NCI-H2107 treated with DMSO at 0.1 percent for 48 hours (cell line): ENCODE measurements at regions not wholly inside any gene's neighbourhood (a gene's known extent, or its start where the extent isn't known, plus 50 kb on each side); places are given as distances from the start of the nearest gene placed in this dataset.
"Not testable (repeated sequence)": the region's sequence is repeated elsewhere in the genome, so short reads cannot be mapped to it uniquely, and the experiment has no call there.

ENCODE experiments used
- DNase-seq: peaks from one replicate; lab custom pipeline; 2025; ENCODE audit not compliant: unreplicated experiment; lab: John Stamatoyannopoulos, UW

DNA sequence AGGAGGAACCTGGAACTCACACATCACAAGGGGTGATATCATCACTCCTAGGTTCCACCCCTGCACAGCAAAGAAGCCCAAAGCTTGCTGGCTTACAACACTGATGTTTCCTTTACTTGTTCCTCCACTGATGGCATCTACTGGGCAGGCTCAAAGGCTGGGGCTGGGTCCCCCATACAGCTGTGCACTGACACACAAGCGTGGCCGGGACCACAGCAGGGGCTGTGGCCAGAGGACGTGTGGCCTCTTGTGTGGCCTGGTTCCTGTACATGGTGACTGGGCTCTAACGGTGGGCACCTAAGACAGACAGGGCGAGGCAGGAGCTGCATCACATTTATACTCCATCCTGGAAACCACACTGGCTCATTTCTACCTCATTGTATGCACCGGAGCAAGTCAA, 264.4 kb upstream of the FOXF1 start:
- DNase-seq: no peak

DNA sequence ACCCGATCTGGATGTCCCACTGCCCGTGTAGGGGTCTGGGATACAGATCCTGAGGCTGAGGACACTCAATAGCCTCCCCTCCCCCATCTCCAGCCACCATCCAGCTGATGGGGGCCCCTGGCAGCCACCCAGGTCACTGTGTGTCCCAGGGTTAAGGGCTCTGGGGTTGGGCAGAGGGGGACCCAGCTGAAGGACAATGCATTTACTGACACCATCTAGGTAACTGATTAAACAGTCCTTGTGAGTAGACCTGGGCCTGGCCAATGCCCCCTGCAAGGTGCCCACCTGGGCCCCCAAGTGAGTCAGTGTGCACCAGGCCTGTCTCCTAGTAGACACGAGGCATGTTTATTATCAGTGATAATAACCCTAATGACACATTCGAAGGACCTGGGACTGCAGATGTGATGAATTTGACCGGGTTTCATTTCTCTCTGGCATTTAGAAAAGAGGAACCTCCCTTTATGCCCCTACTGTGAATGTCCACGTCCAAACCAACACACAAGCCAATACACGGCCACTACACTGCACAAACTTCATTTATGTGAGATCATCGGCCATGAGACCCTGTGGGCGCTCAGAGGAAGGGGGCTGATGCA, 261.9 kb upstream of the FOXF1 start:
- no peak for DNase-seq

DNA sequence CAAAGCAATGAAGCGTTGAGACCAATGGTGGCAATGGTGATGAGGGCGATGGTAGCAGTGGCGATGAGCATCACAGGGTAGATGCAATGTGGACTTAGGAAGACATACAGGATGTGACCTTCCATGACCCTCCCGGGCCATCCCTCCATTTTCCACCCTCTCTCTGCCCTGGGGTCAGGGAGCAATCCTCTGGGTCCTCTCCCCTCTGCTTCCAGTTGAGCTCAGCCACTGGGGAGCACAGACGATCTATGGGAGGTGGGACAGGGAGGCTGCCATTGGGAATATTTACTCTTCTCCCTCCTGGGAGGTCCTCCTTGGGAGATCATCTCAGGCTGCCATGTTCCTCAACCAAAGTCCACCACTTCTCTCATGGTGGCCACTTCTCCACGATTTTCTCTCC, 260.7 kb upstream of the FOXF1 start:
- DNase-seq: no peak

DNA sequence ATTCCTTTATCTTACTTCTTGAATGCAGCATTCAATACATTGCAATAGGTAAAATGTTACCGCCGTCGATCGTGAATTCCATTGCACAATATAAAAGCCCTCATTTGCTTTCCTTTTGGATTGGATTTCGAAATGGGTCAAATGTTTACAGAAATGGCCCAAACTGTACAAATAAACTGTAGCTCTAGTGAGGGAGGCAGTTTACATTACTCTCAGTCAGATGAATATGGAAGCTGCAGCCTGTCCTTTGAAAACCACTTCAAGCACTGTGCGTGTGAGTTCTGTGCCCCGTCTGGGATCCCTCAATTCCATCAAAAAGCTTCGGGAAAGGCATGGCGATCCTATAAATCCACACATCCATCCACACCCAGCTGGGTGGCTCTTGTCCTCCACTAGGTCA, 258.6 kb upstream of the FOXF1 start:
- no peak for DNase-seq

DNA sequence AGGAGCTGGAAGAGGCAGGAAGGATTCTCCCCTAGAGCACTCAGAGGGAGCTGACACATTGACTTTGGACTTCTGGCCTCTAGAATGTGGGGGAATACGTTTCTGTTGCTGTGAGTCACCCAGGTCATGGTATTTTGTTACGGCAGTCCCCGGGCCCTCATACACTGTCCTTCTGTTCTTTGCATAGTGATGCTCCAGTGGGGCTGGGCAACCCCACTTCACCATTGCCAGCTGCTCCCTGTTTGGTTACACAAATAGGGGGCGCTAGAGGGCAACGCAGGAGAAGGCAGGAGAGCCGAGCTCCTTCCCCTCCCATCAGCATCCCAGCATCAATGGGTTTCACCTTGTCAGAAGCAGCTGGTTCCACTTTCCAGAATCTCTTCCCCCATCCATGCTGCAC, 257.7 kb upstream of the FOXF1 start:
- no peak for DNase-seq

DNA sequence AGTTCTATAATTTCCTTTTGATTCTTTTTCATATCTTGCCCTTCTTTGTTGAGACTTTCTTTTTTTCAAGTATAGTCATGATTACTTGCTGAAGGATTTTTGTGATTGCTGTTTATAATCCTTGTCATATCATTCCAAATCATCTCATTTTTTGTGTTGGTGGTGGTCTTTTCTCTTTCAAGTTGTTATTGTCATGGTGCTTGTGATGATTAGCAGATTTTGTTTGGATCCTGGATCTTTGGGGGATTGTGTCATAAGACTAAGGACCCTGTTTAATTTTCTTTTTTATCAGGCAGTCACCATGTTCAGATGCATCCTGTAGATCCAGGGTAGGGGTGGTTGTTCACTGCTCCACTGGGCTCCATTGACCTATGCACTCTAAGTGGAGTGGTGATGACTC, 254.4 kb upstream of the FOXF1 start:
- DNase-seq: no peak

DNA sequence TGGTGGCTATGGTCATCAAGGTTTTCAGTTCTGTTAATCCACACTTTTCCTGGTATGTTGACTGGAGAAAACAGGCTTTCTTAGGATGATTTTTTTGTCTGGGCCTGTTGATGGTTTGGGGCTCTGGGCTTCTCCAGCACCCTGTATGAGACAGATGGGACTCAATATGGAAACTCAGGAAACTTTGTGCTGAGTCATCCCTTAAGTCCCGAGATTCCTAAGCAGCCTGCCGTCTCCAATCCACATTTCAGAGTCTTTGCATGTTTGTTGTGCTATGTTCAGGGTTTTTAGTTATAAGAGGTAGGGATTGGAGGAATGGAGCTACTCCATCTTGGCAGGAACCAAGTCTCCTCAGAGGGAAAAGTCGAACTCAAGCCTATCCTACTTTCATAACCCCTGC, 253.3 kb upstream of the FOXF1 start:
- no peak for DNase-seq

DNA sequence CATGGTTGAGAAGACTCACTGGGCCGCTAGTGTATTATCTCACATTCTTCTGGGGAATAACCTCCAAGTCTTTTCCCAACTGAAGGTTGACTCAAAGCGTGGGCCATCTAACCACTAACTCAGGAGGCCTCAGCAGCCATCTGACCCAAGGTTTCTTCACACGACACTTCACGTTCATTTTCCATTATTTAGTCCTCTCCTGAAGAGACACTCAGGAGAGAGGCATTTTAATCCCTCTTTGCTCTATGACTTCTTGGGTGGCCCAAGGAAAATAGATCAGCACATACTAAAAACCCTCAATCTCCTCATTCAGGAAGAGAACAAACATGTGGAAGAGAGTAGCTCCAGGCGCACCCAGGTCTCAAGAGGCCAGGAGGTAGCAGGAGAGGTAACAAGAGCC, 252.8 kb upstream of the FOXF1 start:
- DNase-seq: no peak

DNA sequence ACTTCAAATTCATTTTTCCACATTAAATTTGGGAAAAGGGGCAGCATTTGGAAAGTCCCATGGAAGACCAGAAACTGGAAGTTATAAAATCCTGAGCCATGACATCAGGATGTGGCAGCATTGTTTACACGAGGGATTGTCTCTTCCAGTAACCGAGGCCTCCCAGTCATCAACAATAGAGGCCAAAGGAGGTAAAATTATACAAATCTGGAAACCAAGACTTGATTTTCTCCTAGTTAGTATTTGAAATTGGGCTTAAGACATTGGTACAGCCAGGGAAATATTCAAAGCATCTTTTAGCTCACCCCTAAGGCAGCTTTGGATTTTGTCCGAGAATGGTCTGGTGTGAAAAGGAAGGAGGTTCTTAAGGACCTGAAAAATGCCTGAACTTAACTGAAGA, 251.6 kb upstream of the FOXF1 start:
- no peak for DNase-seq

DNA sequence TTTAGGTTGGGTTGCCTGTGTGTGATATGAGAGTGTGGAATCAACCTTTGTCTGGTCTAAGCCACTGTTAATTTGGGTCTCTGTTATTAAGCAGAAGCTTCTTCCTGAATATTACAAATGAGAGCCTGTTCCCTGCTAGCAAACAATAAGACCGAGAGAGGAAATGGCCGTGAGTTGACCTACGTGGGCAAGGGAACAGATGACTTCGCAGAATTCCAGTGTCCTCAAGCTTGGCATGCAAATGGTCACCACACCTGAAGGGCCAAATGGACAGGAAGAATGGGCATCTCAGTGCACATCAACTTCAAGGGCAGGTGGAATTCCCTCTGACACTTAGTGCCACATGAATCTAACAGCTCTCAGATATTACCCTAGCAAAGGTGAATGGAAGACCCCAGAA, 250.8 kb upstream of the FOXF1 start:
- DNase-seq: no peak

DNA sequence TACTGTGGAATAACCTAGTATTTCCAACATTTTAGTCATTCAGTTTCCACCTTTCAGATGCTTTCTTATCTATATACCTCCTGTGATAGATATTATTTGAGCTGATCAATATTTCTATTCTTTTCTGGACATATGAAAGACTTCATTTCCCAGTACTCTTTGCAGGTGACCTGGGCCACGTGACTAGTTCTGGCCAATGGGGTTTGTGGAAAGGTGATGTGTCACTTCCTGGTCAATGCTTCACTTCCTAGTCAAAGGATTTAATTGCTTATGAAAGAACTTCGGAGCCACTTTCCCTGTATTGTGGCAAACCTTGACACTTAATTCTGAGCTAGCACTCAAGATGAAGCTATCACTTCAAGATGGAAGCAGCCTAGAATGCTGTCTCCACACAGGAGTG, 248.9 kb upstream of the FOXF1 start:
- no peak for DNase-seq

DNA sequence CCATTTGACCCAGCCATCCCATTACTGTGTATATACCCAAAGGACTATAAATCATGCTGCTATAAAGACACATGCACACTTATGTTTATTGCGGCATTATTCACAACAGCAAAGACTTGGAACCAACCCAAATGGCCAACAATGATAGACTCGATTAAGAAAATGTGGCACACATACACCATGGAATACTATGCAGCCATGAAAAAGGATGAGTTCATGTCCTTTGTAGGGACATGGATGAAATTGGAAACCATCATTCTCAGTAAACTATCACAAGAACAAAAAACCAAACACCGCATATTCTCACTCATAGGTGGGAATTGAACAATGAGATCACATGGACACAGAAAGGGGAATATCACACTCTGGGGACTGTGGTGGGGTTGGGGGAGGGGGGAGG, 242.7 kb upstream of the FOXF1 start:
- DNase-seq: not testable (repeated sequence)

DNA sequence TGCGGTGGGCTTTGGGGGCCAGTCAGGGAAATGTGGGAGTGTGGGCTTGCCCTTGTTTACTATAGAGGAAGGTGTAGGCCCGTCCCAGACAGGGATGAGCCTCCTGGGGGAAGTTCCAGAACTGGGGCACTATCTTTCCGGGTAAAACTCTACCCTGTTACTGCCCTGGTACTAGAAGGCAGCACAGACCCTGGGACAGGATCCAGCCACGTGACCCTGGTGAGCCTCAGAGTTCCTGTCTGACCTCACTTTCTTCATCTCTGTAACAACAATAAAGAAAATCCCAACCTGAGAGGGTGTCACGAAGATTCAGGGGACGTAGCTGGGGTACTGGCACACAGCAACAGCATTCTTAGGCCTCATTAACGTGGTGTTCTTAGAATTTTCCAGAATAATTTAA, 239.6 kb upstream of the FOXF1 start:
- no peak for DNase-seq

DNA sequence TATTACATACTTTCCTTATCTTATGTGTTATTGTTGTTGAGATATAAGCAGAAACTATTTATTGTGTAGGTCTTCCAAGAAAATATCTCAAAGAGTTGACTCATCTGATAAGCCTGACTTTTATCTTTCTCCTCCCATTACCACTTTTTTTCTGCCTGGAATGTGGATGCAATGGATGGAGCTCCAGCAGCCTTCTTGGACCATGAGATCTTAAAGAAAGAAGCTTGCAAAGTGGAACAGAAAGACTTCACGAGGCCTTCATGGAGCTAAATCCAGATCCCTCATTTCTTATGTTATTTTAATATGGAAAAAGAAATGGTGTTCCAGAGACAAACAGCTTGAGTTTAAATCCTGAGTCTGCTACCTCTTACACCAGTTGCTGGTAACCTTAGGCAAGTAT, 237.6 kb upstream of the FOXF1 start:
- no peak for DNase-seq

DNA sequence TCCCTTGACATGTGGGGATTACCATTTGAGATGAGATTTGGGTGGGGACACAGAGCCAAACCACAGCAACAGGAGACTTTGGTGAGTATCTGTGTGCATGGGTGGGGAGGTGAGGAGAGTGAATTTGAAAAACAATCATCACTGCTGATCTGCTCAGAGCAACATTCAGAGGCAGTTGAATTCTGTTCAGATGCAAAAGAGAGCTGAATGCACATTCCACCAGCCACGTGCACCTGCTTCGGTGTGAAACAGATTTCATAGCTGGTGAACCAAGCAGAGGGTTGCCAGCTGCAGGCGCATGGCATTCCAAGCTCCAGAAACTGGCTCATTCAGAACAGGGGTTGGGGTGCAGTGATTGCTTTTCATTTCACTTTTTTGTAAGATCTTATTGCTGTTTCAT, 233.1 kb upstream of the FOXF1 start:
- no peak for DNase-seq

DNA sequence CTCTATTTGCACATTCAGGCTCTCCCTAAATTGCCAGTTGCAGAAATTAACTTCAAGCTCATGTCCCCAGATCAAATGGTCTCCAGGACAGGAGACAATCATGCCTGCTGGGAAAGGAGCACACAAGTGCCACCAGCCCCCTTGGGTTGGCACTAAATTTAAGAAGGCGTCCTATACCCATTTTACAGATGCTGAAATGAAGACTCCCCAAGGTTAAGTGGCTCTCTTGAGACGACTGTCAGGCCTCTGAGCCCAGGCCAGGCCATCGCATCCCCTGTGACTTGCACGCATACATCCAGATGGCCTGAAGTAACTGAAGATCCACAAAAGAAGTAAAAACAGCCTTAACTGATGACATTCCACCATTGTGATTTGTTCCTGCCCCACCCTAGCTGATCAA, 232.5 kb upstream of the FOXF1 start:
- DNase-seq: not testable (repeated sequence)

DNA sequence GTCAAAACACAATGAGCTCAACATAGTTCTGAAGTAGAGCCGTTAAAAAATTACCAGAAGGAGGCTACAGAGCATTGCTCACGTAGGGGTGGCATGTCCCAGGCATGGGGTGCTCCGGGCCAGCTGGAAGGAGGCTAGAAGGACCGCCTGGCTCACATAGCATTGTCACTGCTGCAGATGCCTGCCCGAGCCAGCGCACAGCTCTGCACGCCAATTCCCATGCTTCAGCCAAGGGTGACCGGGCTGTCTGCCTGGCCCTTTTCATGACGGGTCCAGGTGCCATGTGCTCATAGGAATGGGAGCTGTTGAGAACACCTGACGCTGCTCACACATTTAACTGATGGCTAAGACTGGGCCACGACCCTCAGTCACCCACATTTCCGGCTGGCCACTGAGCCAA, 228.9 kb upstream of the FOXF1 start:
- no peak for DNase-seq

DNA sequence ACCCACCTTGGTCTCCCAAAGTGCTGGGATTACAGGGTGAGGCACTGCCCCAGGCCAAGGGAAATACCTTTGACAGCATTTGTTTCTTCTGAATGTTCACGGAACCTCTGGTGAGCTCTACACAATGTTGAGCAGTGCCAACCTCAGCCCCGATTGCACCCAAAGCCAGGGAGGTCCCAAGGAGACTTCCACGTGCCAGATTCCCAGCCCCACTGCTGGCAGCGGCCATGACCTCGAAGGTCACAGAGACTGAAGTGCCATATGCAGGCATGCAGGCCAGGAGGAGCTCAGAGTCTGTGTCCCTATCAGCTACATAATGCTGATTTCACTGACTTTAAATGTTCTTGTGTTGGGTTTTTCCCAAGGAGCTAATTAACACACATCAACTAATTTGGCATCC, 226.4 kb upstream of the FOXF1 start:
- no peak for DNase-seq

DNA sequence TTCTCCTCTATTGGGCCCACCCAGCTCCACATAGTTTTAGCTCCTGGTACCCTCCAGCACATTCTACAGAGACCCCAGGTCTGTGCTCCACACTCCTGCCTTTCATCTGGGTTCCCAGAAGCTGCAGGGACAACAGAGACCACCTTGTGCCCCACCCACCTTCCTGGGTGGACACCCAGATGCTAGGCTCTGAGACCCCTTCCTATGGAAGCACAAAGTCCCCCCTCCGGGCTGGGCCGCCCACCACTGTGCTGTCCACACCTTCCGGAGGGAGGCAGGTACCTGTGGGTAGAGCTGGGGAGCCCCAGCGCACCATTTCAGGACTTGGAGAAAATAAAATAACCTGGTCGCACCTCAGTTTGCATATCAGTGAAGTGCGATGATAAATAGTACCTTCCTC, 224.9 kb upstream of the FOXF1 start:
- no peak for DNase-seq

DNA sequence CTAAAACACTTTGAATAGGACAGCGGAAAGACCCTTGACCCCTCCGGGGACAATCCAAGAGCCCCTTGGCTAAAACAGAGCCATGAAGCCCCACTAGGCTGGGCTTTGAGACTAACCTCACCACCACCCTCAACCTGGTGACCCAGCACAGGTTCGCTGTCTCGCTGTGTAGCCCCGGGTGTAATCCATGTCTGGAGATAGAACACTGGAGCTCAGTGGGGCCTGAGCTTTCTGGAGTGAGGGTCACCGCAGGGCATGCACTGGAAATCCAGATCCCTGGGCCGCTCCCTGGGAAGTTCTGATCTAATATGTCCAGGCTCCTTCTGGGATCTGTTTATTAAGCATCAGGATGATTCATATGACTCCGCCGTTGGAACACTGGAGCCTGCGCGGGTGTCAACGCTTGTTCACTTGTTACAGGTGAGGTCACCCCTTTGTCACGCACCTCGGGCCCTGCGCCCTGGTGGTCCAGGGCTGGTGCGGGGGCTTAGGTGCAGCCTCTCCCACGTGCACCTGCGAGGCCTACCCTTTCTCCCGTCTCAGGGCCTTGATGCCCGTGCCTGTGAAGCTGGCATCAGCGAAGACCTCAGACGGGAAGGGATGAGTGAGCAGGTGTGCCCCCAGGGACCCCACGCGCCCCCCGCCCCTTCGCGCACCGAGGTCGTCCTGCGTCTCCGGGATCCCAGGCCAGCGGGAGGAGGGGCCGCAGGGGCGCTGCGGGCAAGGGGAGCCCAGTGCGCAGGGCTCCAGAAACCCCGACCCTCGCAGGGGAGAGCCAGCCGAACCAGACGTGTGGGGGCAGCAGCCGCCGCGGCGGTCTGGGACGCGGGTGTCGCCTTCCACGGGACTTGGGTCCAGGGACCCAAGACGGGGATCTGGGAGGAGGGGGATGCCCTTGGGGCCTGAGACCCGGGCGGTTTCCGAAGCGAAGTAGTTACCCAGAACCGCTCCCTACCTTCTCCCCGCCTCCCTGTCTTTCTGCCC, 224.1 kb upstream of the FOXF1 start:
- DNase-seq: no peak

DNA sequence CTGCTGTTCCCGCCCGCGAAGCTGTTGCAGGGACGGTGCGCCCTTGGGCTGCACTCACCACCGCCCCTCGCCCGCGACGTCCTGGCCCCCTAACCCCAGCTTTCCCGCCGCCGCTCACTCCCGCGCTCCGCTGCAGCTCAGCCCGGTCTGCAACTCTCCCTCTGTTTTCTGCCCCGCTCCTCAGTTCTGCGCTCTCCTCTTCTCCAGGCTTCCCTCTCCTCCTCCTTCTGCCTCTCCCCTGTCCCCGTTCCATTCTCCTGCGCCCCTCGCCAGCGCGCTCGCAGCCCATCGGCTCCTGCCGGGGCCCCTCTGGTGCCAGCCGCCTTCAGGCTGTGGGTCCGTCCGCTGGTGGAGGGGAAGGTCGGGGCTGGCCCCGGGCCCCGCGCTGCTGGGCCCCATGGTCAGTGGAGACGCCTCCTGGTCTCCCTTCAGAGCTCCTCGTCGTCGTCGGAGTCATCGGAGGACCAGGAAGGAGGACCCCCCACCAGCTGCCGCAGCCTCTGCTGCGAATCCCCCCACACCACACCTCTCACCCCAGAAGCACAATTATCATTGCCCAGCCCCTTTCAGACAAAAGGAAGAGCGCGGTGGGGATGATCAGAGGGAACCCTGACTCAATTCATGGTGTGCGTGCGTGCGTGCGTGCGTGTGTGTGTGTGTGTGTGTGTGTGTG, 223.2 kb upstream of the FOXF1 start:
- DNase-seq: no peak

DNA sequence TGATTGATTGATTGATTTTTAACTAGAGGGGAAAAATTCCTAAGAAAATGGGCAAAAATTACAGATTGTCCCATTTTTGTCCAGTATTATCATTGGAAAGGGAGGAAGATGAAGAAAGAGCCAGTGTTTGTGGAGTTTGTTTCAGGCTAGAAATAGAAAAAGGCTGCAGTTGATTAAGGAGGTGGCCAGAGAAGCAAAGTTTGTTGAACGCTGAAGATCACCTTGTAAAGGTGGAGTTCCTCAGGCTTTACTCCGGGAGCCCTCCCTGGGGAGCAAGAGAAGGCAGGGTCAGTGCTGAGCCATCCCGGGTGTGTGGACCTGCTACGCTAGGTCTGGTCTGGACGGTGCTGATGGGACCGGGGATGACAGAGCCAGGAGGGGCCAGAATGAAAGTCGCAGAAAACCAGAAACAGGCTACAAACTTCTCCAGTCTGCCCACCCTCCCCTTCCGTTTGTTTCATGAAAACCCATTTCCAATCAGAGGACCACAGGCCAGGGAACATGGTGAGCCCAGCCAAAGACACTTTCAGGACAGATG, 222.6 kb upstream of the FOXF1 start:
- DNase-seq: no peak
